Gastroesophageal sphincter (tissue), 4 donors: ENCODE measurements at regions not wholly inside any gene's neighbourhood (a gene's known extent, or its start where the extent isn't known, plus 50 kb on each side); places are given as distances from the start of the nearest gene placed in this dataset.

Experiments used
- ATAC-seq: fragments of 150-250 bp; one replicate; pipeline ENCODE4 v1.9.1; 2016; ENCODE audit warnings: mild to moderate bottlenecking, moderate library complexity
- H3K27ac ChIP-seq, 4 donors: fragments of 200-600 bp; sonication (generic) in 3 of 4; 1 replicate in 3 of 4; 2 replicates in 1 of 4; pipeline ENCODE4 v1.5.1; 2016 to 2019
- H3K27me3 ChIP-seq: fragments of 200-600 bp; sonication (generic); one replicate; pipeline ENCODE4 v1.5.1; 2019
- H3K36me3 ChIP-seq, 2 donors: fragments of 200-600 bp; sonication (generic); one replicate each; pipeline ENCODE4 v1.5.1; 2019; ENCODE audit warnings: control low read depth in 1 of 2
- H3K4me1 ChIP-seq, 3 donors: fragments of 200-600 bp; sonication (generic); 1 replicate in 2 of 3; 2 replicates in 1 of 3; pipeline ENCODE4 v1.5.1; 2016 to 2019; ENCODE audit warnings: control low read depth in 2 of 3
- H3K4me3 ChIP-seq, 2 donors: fragments of 200-600 bp; sonication (generic); one replicate each; pipeline ENCODE4 v1.5.1; 2019; ENCODE audit warnings: mild to moderate bottlenecking in 1 of 2, moderate library complexity in 1 of 2
- H3K9me3 ChIP-seq, 3 donors: fragments of 200-600 bp; sonication (generic); one replicate each; pipeline ENCODE4 v1.5.1; 2017 to 2019; ENCODE audit warnings: control low read depth in 2 of 3
- CTCF ChIP-seq, 4 experiments: fragments of 200-600 bp in 2 of 4; fragments of 450-650 bp in 2 of 4; sonication (generic) in 1 of 4; IDR thresholded peaks; one replicate each; pipeline ENCODE4 v1.5.1; 2017 to 2019; ENCODE audit warnings: antibody characterized with exemption in 4 of 4, mild to moderate bottlenecking in 2 of 4, moderate library complexity in 2 of 4
- EP300 ChIP-seq: sonication (generic); formaldehyde crosslinking; IDR thresholded peaks from one replicate; pipeline ENCODE4 v1.6.1; 2017; ENCODE audit warnings: antibody characterized with exemption, mild to moderate bottlenecking
- POLR2A ChIP-seq, 2 donors: fragments of 450-650 bp; IDR thresholded peaks; one replicate each; pipeline ENCODE4 v1.6.1; 2017; ENCODE audit warnings: antibody characterized with exemption in 2 of 2, mild to moderate bottlenecking in 2 of 2, moderate library complexity in 1 of 2
- POLR2AphosphoS5 ChIP-seq: sonication (generic); formaldehyde crosslinking; IDR thresholded peaks from one replicate; pipeline ENCODE4 v1.6.1; 2017; ENCODE audit warnings: antibody characterized with exemption
- WGBS, 2 donors: methylation state at CpG; one replicate each; pipeline ENCODE4 v1.1.5; 2018; ENCODE audit warnings: low coverage in 1 of 2; 5-methylcytosine and 5-hydroxymethylcytosine counted together

GRCh38 chr21:16851054-16851453, 661.8 kb upstream of the CXADR start:
- Histone ChIP-seq H3K27me3 (no peaks in the 10 kb centered on the region), H3K9me3 (peaks cover 0 to 9% (median 0%) of the 10 kb centered on the region in 3 donors), H3K4me3 (no peak overlapping the region), H3K4me1 (no peaks in the 10 kb centered on the region), H3K27ac (no peak overlapping the region), H3K36me3 (no peaks in the 10 kb centered on the region)
- 70 to 100% methylated on average over 2 of the region's 2 CpGs for WGBS, 2 donors
- ATAC-seq: no peak
- TF ChIP-seq EP300 (no peak), POLR2A (IDR thresholded peaks at IDR 0.05) (no peak), CTCF (IDR thresholded peaks at IDR 0.05) (no peak), POLR2AphosphoS5 (no peak)

- H3K4me3 ChIP-seq: no peak overlapping the region
- H3K27me3 ChIP-seq: no peaks in the 10 kb centered on the region
- no peak overlapping the region for H3K27ac ChIP-seq
- H3K4me1 ChIP-seq: no peaks in the 10 kb centered on the region
- TF ChIP-seq POLR2A (IDR thresholded peaks at IDR 0.05) (no peak), CTCF (IDR thresholded peaks at IDR 0.05) (no peak), EP300 (no peak), POLR2AphosphoS5 (no peak)
- peaks cover 0 to 12% (median 0%) of the 10 kb centered on the region in 3 donors for H3K9me3 ChIP-seq
- no peak for ATAC-seq
- no peaks in the 10 kb centered on the region for H3K36me3 ChIP-seq
Measured at GRCh38 chr21:16855164-16855667, 657.6 kb upstream of the CXADR start.

- Histone ChIP-seq H3K27ac (no peak overlapping the region), H3K27me3 (no peaks in the 10 kb centered on the region), H3K9me3 (no peaks in the 10 kb centered on the region), H3K36me3 (no peaks in the 10 kb centered on the region), H3K4me1 (no peaks in the 10 kb centered on the region), H3K4me3 (no peak overlapping the region)
- ATAC-seq: no peak
- TF ChIP-seq POLR2A (IDR thresholded peaks at IDR 0.05) (no peak), POLR2AphosphoS5 (no peak), EP300 (no peak), CTCF (IDR thresholded peaks at IDR 0.05) (no peak)
- 89 to 91% methylated on average over 1 of the region's 1 CpG for WGBS, 2 donors
Measured at GRCh38 chr21:16863362-16863905, 649.4 kb upstream of the CXADR start.

- Histone ChIP-seq H3K27me3 (no peaks in the 10 kb centered on the region), H3K36me3 (no peaks in the 10 kb centered on the region), H3K9me3 (no peaks in the 10 kb centered on the region), H3K27ac (no peak overlapping the region), H3K4me3 (no peak overlapping the region), H3K4me1 (no peaks in the 10 kb centered on the region)
- ATAC-seq: no peak
- TF ChIP-seq POLR2AphosphoS5 (no peak), POLR2A (IDR thresholded peaks at IDR 0.05) (no peak), EP300 (no peak), CTCF (IDR thresholded peaks at IDR 0.05) (no peak)
- WGBS, 2 donors: 83 to 89% methylated on average over 4 of the region's 4 CpGs
Measured at GRCh38 chr21:16863908-16864307, 648.9 kb upstream of the CXADR start.

GRCh38 chr21:16865632-16866031, 647.2 kb upstream of the CXADR start:
- H3K4me1 ChIP-seq: no peaks in the 10 kb centered on the region
- no peaks in the 10 kb centered on the region for H3K27me3 ChIP-seq
- TF ChIP-seq POLR2AphosphoS5: no peak
- no peaks in the 10 kb centered on the region for H3K9me3 ChIP-seq
- H3K27ac ChIP-seq: no peak overlapping the region
- ATAC-seq: no peak
- no peak overlapping the region for H3K4me3 ChIP-seq
- H3K36me3 ChIP-seq: no peaks in the 10 kb centered on the region
